ENCODE measurements at regions not wholly inside any gene's neighbourhood (a gene's known extent, or its start where the extent isn't known, plus 50 kb on each side); places are given as distances from the start of the nearest gene placed in this dataset.

- DNase-seq (ENCODE audit: extremely low read depth, low read depth, low spot score) = no peak
These were observed 2101.5 kb upstream of the TENM3 start for GRCh38 chr4:180141734-180142133.

GRCh38 chr4:180148737-180149136 lies 2094.5 kb upstream of the TENM3 start:
- DNase-seq (ENCODE audit: extremely low read depth, low read depth, low spot score) = no peak

- no peak for DNase-seq (ENCODE audit: extremely low read depth, low read depth, low spot score)
These were observed 2092.4 kb upstream of the TENM3 start for GRCh38 chr4:180150818-180151217.

- no peak for DNase-seq (ENCODE audit: extremely low read depth, low read depth, low spot score)
These were observed 2090.4 kb upstream of the TENM3 start for GRCh38 chr4:180152831-180153230.

GRCh38 chr4:180153587-180153986 lies 2089.6 kb upstream of the TENM3 start:
- no peak for DNase-seq (ENCODE audit: extremely low read depth, low read depth, low spot score)

GRCh38 chr4:180156684-180157083 lies 2086.5 kb upstream of the TENM3 start:
- DNase-seq (ENCODE audit: extremely low read depth, low read depth, low spot score) = no peak

- DNase-seq (ENCODE audit: extremely low read depth, low read depth, low spot score) = no peak
These were observed 2082.8 kb upstream of the TENM3 start for GRCh38 chr4:180160195-180160983.

- no peak for DNase-seq (ENCODE audit: extremely low read depth, low read depth, low spot score)
These were observed 2078.4 kb upstream of the TENM3 start for GRCh38 chr4:180164799-180165198.

GRCh38 chr4:180169394-180169793 lies 2073.8 kb upstream of the TENM3 start:
- no peak for DNase-seq (ENCODE audit: extremely low read depth, low read depth, low spot score)

GRCh38 chr4:180169966-180170365 lies 2073.2 kb upstream of the TENM3 start:
- no peak for DNase-seq (ENCODE audit: extremely low read depth, low read depth, low spot score)

- DNase-seq (ENCODE audit: extremely low read depth, low read depth, low spot score) = no peak
These were observed 2064.1 kb upstream of the TENM3 start for GRCh38 chr4:180179146-180179545.

GRCh38 chr4:180189666-180190065 lies 2053.5 kb upstream of the TENM3 start:
- no peak for DNase-seq (ENCODE audit: extremely low read depth, low read depth, low spot score)

- DNase-seq (ENCODE audit: extremely low read depth, low read depth, low spot score) = no peak
These were observed 2052.8 kb upstream of the TENM3 start for GRCh38 chr4:180190382-180190781.

GRCh38 chr4:180197471-180197870 lies 2045.7 kb upstream of the TENM3 start:
- DNase-seq (ENCODE audit: extremely low read depth, low read depth, low spot score) = no peak

- DNase-seq (ENCODE audit: extremely low read depth, low read depth, low spot score) = no peak
These were observed 2039.9 kb upstream of the TENM3 start for GRCh38 chr4:180203349-180203748.

GRCh38 chr4:180205276-180205675 lies 2037.9 kb upstream of the TENM3 start:
- no peak for DNase-seq (ENCODE audit: extremely low read depth, low read depth, low spot score)

GRCh38 chr4:180207921-180208320 lies 2035.3 kb upstream of the TENM3 start:
- DNase-seq (ENCODE audit: extremely low read depth, low read depth, low spot score) = no peak

- no peak for DNase-seq (ENCODE audit: extremely low read depth, low read depth, low spot score)
These were observed 2026.1 kb upstream of the TENM3 start for GRCh38 chr4:180217070-180217469.

GRCh38 chr4:180219080-180219479 lies 2024.1 kb upstream of the TENM3 start:
- DNase-seq (ENCODE audit: extremely low read depth, low read depth, low spot score) = no peak

- no peak for DNase-seq (ENCODE audit: extremely low read depth, low read depth, low spot score)
These were observed 2017.2 kb upstream of the TENM3 start for GRCh38 chr4:180225977-180226376.

- DNase-seq (ENCODE audit: extremely low read depth, low read depth, low spot score) = no peak
These were observed 2008.5 kb upstream of the TENM3 start for GRCh38 chr4:180234730-180235129.

- DNase-seq (ENCODE audit: extremely low read depth, low read depth, low spot score) = no peak
These were observed 2002.5 kb upstream of the TENM3 start for GRCh38 chr4:180240670-180241069.

- DNase-seq (ENCODE audit: extremely low read depth, low read depth, low spot score) = no peak
These were observed 1989.8 kb upstream of the TENM3 start for GRCh38 chr4:180253419-180253818.
